HFF-Myc (cell line): ENCODE measurements at regions not wholly inside any gene's neighbourhood (a gene's known extent, or its start where the extent isn't known, plus 50 kb on each side); places are given as distances from the start of the nearest gene placed in this dataset.

Experiments
- DNase-seq: peaks from one replicate; pipeline ENCODE4 v3.0.0-alpha.2; 2011; ENCODE audit warnings: low read depth; ENCODE audit errors: extremely low read depth
- H3K4me3 ChIP-seq: replicated peaks from 2 replicates; pipeline ENCODE4 v1.5.1; 2011; ENCODE audit warnings: low read depth, mild to moderate bottlenecking, control low read depth, low read length
- CTCF ChIP-seq: IDR thresholded peaks from 2 replicates; pipeline ENCODE4 v1.5.1; 2012; ENCODE audit warnings: mild to moderate bottlenecking, low read depth, low read length, control low read depth; ENCODE audit errors: missing control alignments

GRCh38 chr7:18344536-18344935 lies 151.0 kb upstream of the HDAC9 start:
- no peak for TF ChIP-seq CTCF
- no peak for DNase-seq

GRCh38 chr7:18345641-18346234 lies 149.8 kb upstream of the HDAC9 start:
- no peak for DNase-seq
- H3K4me3 ChIP-seq: no peak overlapping the region
- peak; percentile 80 for TF ChIP-seq CTCF

More at GRCh38 chr7:18344536-18344935, 151.0 kb upstream of the HDAC9 start:
- no peak overlapping the region for H3K4me3 ChIP-seq

- no peak overlapping the region for H3K4me3 ChIP-seq
- no peak for DNase-seq
- no peak for TF ChIP-seq CTCF
Measured at GRCh38 chr7:18347170-18347569, 148.4 kb upstream of the HDAC9 start.

- no peak for TF ChIP-seq CTCF
- H3K4me3 ChIP-seq: no peak overlapping the region
- DNase-seq: no peak
Measured at GRCh38 chr7:18350678-18351077, 144.9 kb upstream of the HDAC9 start.

- no peak overlapping the region for H3K4me3 ChIP-seq
- TF ChIP-seq CTCF: peak; percentile 47
- DNase-seq: peak; percentile 46
Measured at GRCh38 chr7:18352339-18353255, 143.0 kb upstream of the HDAC9 start.

GRCh38 chr7:18353339-18353738 lies 142.2 kb upstream of the HDAC9 start:
- no peak for DNase-seq
- no peak overlapping the region for H3K4me3 ChIP-seq
- no peak for TF ChIP-seq CTCF
